ENCODE measurements at regions not wholly inside any gene's neighbourhood (a gene's known extent, or its start where the extent isn't known, plus 50 kb on each side); places are given as distances from the start of the nearest gene placed in this dataset.

GRCh38 chr21:35349376-35350080 is 300.4 kb upstream of the RUNX1 start:
- DNase-seq, result no peak

GRCh38 chr21:35348686-35349085 is 299.6 kb upstream of the RUNX1 start:
- DNase-seq, result no peak

GRCh38 chr21:35346697-35347096 is 297.6 kb upstream of the RUNX1 start:
- no peak for DNase-seq

- no peak for DNase-seq
Observed at GRCh38 chr21:35345954-35346353, 296.9 kb upstream of the RUNX1 start.

GRCh38 chr21:35344582-35344981 is 295.5 kb upstream of the RUNX1 start:
- DNase-seq, result no peak

- no peak for DNase-seq
Observed at GRCh38 chr21:35343046-35343819, 294.1 kb upstream of the RUNX1 start.

- no peak for DNase-seq
Observed at GRCh38 chr21:35342440-35342839, 293.3 kb upstream of the RUNX1 start.

- DNase-seq, result no peak
Observed at GRCh38 chr21:35340273-35340672, 291.2 kb upstream of the RUNX1 start.

- DNase-seq, result no peak
Observed at GRCh38 chr21:35338881-35339632, 290.0 kb upstream of the RUNX1 start.

- DNase-seq, result no peak
Observed at GRCh38 chr21:35338281-35338680, 289.2 kb upstream of the RUNX1 start.

GRCh38 chr21:35337573-35337972 is 288.5 kb upstream of the RUNX1 start:
- no peak for DNase-seq

- no peak for DNase-seq
Observed at GRCh38 chr21:35336534-35336933, 287.4 kb upstream of the RUNX1 start.

- no peak for DNase-seq
Observed at GRCh38 chr21:35335951-35336446, 286.9 kb upstream of the RUNX1 start.

GRCh38 chr21:35333831-35334618 is 284.9 kb upstream of the RUNX1 start:
- no peak for DNase-seq

- no peak for DNase-seq
Observed at GRCh38 chr21:35332841-35333426, 283.8 kb upstream of the RUNX1 start.

GRCh38 chr21:35329940-35330660 is 281.0 kb upstream of the RUNX1 start:
- DNase-seq, result no peak

- DNase-seq, result no peak
Observed at GRCh38 chr21:35328856-35329455, 279.9 kb upstream of the RUNX1 start.

GRCh38 chr21:35326677-35327076 is 277.6 kb upstream of the RUNX1 start:
- DNase-seq, result no peak

GRCh38 chr21:35325953-35326352 is 276.9 kb upstream of the RUNX1 start:
- DNase-seq, result no peak

GRCh38 chr21:35324372-35325220 is 275.5 kb upstream of the RUNX1 start:
- no peak for DNase-seq

Measured in activated CD4-positive, CD25-positive, alpha-beta regulatory T cell treated with anti-CD3 and anti-CD28 coated beads, Interleukin-2, amount 50 U/mL, for 72 hours (primary cell).